Left lung (tissue), 4 donors: ENCODE measurements at regions not wholly inside any gene's neighbourhood (a gene's known extent, or its start where the extent isn't known, plus 50 kb on each side); places are given as distances from the start of the nearest gene placed in this dataset.

Experiments
- ATAC-seq: fragments of 200-7000 bp; cut with Tn5 transposase; one replicate; pipeline ENCODE4 v1.9.1; 2020; ENCODE audit warnings: moderate library complexity
- DNase-seq, 4 donors: peaks; one replicate each; pipeline ENCODE4 v3.0.0-alpha.2; 2013 to 2020
- H3K27ac ChIP-seq, 2 donors: fragments of 200-600 bp; sonication (generic) in 1 of 2; one replicate each; pipeline versions ENCODE4 v1.5.0 to v1.8.0; 2020 to 2021
- H3K27me3 ChIP-seq, 2 donors: fragments of 200-600 bp; sonication (generic) in 1 of 2; one replicate each; pipeline versions ENCODE4 v1.5.0 to v1.8.0; 2020 to 2021
- H3K36me3 ChIP-seq, 2 donors: fragments of 200-600 bp; sonication (generic) in 1 of 2; one replicate each; pipeline versions ENCODE4 v1.5.0 to v1.8.0; 2020 to 2021
- H3K4me1 ChIP-seq, 2 donors: fragments of 200-600 bp; one replicate each; pipeline ENCODE4 v1.8.0; 2021
- H3K4me3 ChIP-seq, 2 donors: fragments of 200-600 bp; sonication (generic) in 1 of 2; one replicate each; pipeline versions ENCODE4 v1.5.0 to v1.8.0; 2020 to 2021; ENCODE audit warnings: mild to moderate bottlenecking in 1 of 2
- H3K9me3 ChIP-seq, 2 donors: fragments of 200-600 bp; sonication (generic) in 1 of 2; one replicate each; pipeline versions ENCODE4 v1.5.0 to v1.8.0; 2020 to 2021
- intact Hi-C, 2 donors: fragments of 100-400 bp; cut with DNase I; formaldehyde crosslinking; loops; one replicate each; pipeline versions ENCODE4 v1.11.2 to v1.14.2; 2022
- TF ChIP-seq, protein P1 (sequence below), 2 donors: fragments of 200-600 bp; sonication (generic) in 1 of 2; IDR thresholded peaks; one replicate each; pipeline versions ENCODE4 v1.5.0 to v1.8.0; 2021; ENCODE audit warnings: antibody characterized with exemption in 2 of 2
- donor health status: DM: no; HTN: yes; CAD: no.
- donor health status: DM: no; HTN: no; CAD: no.

DNA sequence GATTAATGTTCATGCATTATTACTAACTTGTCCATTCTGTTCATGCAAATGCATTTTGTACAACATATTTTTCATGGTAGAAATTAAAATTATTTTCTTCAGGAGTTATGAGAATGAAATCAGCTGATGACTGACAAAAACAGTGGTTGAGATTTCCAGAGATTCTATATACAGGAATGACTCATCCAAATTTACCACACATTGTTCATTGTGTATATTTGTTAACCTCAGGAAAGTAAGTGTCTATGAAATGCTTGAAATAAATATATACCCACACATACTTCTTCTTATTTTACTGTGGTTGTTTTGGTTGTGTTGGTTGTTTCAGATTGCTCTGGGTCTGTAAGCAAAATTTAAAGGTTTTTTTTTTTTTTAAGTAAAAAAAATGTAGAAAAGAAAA is 108.1 kb upstream of the SP8 start:
- DNase-seq: no peak
- TF ChIP-seq, protein P1, sequence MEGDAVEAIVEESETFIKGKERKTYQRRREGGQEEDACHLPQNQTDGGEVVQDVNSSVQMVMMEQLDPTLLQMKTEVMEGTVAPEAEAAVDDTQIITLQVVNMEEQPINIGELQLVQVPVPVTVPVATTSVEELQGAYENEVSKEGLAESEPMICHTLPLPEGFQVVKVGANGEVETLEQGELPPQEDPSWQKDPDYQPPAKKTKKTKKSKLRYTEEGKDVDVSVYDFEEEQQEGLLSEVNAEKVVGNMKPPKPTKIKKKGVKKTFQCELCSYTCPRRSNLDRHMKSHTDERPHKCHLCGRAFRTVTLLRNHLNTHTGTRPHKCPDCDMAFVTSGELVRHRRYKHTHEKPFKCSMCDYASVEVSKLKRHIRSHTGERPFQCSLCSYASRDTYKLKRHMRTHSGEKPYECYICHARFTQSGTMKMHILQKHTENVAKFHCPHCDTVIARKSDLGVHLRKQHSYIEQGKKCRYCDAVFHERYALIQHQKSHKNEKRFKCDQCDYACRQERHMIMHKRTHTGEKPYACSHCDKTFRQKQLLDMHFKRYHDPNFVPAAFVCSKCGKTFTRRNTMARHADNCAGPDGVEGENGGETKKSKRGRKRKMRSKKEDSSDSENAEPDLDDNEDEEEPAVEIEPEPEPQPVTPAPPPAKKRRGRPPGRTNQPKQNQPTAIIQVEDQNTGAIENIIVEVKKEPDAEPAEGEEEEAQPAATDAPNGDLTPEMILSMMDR (IDR thresholded peaks at IDR 0.05): no peak
- Histone ChIP-seq H3K36me3 (no peaks in the 10 kb centered on the region), H3K27me3 (no peaks in the 10 kb centered on the region), H3K9me3 (no peaks in the 10 kb centered on the region), H3K4me1 (no peaks in the 10 kb centered on the region), H3K27ac (no peak overlapping the region), H3K4me3 (no peak overlapping the region)
- intact Hi-C loops: no loop called here
- no peak for ATAC-seq

DNA sequence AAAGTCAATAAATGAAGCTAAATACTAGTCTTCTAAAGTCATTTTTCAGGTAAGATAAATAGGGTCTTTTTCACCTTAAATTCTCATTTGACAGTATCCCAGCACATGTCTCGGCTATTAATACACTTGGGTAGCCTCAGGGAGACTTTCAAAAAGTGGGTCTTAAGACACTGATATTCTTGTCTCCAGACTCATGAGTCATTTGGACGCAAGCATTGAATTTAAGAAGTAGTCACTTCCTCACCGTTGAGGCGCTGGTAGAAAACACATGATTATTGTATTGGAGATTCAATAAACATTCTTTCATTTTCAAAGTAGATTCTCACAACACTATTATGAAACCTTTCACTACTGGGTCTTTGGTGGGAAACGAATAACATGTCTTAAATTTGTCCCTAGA is 108.9 kb upstream of the SP8 start:
- no peak overlapping the region for H3K4me3 ChIP-seq
- no peak overlapping the region for H3K27ac ChIP-seq
- TF ChIP-seq, protein P1 (IDR thresholded peaks at IDR 0.05): no peak
- no peaks in the 10 kb centered on the region for H3K27me3 ChIP-seq
- DNase-seq: no peak
- no peak for ATAC-seq
- peaks cover 0 to 2% of the 10 kb centered on the region in 2 donors for H3K9me3 ChIP-seq
- H3K4me1 ChIP-seq: no peaks in the 10 kb centered on the region
- intact Hi-C loops: no loop called here
- no peaks in the 10 kb centered on the region for H3K36me3 ChIP-seq

DNA sequence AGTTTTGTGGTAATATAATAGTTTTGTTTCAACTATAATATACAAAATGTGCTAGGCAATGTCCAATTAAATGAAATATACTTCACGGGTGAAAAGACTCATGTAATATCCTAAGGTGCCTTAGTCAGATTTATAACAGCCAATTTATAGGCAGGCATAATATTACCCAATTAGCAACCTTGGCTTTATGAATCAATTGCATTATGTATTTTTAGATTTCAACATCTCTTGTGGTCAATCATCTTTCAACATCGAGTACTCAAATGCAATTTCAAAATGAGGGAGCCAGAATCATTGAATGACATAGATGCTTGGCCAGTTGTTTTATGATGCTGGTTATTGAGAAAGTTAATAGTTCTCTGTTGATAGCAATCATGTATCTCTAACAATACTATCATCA is 110.3 kb upstream of the SP8 start:
- H3K9me3 ChIP-seq: peaks cover 0 to 6% of the 10 kb centered on the region in 2 donors
- no peaks in the 10 kb centered on the region for H3K27me3 ChIP-seq
- no peak overlapping the region for H3K27ac ChIP-seq
- DNase-seq: no peak
- TF ChIP-seq, protein P1 (IDR thresholded peaks at IDR 0.05): no peak
- H3K36me3 ChIP-seq: no peaks in the 10 kb centered on the region
- no peak for ATAC-seq
- H3K4me3 ChIP-seq: no peak overlapping the region
- H3K4me1 ChIP-seq: no peaks in the 10 kb centered on the region
- intact Hi-C loops: no loop called here

DNA sequence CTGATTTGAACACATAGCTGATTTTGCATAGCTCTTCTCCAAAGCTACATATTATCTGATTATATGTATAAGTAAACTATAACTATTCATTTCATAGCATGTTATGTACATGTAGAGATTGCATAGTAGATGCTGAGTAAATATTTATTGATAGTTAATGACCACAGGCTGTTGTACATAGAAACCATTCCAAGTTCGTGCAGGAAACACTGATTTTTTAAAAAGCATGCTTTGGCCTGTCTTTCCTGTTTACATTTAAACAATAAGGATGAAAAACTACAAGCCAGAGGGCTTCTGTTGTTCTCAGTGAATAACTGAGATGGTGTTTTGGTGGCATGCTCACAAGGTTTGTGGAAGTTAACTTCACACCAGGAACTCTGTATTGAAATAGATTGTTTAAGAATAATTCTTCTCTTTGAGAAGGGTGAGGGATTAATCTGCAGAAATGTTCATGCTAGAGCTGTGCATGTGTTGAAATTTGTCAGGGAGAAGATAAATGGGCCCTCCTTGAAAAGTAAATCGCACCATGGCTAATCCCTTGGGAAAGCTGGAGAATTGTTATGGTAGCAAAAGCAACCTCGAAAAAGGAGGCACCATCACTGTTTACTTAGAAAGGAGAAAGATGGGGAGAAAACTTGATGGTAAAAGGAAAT is 120.2 kb upstream of the SP8 start:
- ATAC-seq (no peak), DNase-seq (peak in 2 of 4 donors; percentile 27 to 35)
- H3K36me3 ChIP-seq: no peaks in the 10 kb centered on the region
- intact Hi-C loops: no loop called here
- H3K27me3 ChIP-seq: no peaks in the 10 kb centered on the region
- no peaks in the 10 kb centered on the region for H3K4me1 ChIP-seq
- peaks cover 0 to 4% of the 10 kb centered on the region in 2 donors for H3K9me3 ChIP-seq
- H3K4me3 ChIP-seq: no peak overlapping the region
- H3K27ac ChIP-seq: no peak overlapping the region
- TF ChIP-seq, protein P1 (IDR thresholded peaks at IDR 0.05): no peak

DNA sequence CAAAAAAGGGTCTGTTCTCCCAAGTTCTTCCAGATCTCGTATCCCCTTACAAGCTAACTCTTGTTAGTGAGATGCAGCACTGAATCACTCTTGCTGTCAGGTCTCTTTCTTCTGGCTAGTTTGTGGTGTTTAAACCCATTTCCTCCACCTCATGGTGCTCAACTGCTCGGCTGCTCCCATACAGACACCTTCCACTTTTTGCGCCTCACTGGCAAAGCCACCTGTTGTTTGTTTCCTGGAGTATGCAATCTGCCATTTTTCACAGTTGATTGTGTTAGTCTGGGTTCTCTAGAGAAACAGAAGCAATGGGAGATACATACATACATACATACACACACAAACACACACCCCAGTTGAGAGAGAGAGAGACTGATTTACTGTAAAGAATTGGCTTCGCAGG is 124.4 kb upstream of the SP8 start:
- Histone ChIP-seq H3K9me3 (no peaks in the 10 kb centered on the region), H3K4me3 (no peak overlapping the region), H3K4me1 (no peaks in the 10 kb centered on the region), H3K27ac (no peak overlapping the region), H3K27me3 (no peaks in the 10 kb centered on the region), H3K36me3 (no peaks in the 10 kb centered on the region)
- ATAC-seq (no peak), DNase-seq (no peak)
- intact Hi-C loops: no loop called here
- TF ChIP-seq, protein P1 (IDR thresholded peaks at IDR 0.05): no peak
